ENCODE measurements at regions not wholly inside any gene's neighbourhood (a gene's known extent, or its start where the extent isn't known, plus 50 kb on each side); places are given as distances from the start of the nearest gene placed in this dataset.
"Not testable (repeated sequence)": the region's sequence is repeated elsewhere in the genome, so short reads cannot be mapped to it uniquely, and the experiment has no call there.

- no peak overlapping the region for H3K9ac ChIP-seq (ENCODE audit: low read length)
- H3K79me2 ChIP-seq (ENCODE audit: low read length): no peaks in the 10 kb centered on the region
- H3K27me3 ChIP-seq (ENCODE audit: low read depth, low read length): peaks cover 10% of the 10 kb centered on the region; the same call in 1 of the 2 replicates
- H3K4me3 ChIP-seq (ENCODE audit: low read length): no peak overlapping the region
- no peaks in the 10 kb centered on the region for H3K36me3 ChIP-seq (replicated peaks; ENCODE audit: low read depth, low read length)
- TF ChIP-seq CTCF (IDR thresholded peaks at IDR 0.05; ENCODE audit: low read depth, low read length): no peak
- no peak for TF ChIP-seq EZH2phosphoT487 (IDR thresholded peaks at IDR 0.05; ENCODE audit: low read depth)
- H2AFZ ChIP-seq (ENCODE audit: low read depth, low read length): no peak overlapping the region
- H3K4me2 ChIP-seq (ENCODE audit: low read length): no peak overlapping the region
- H4K20me1 ChIP-seq (ENCODE audit: insufficient read depth, low read length): no peaks in the 10 kb centered on the region
- no peaks in the 10 kb centered on the region for H3K4me1 ChIP-seq (ENCODE audit: low read length)
- no peak overlapping the region for H3K27ac ChIP-seq (ENCODE audit: low read length)
- H3K9me3 ChIP-seq (ENCODE audit: insufficient read depth, low read length): no peaks in the 10 kb centered on the region
Observed at GRCh38 chr1:229171934-229172333, 99.0 kb upstream of the RAB4A start.

GRCh38 chr1:229173491-229174476 lies 97.1 kb upstream of the RAB4A start:
- not testable (repeated sequence) for H3K79me2 ChIP-seq (ENCODE audit: low read length); H3K4me2 ChIP-seq (ENCODE audit: low read length); H3K4me3 ChIP-seq (ENCODE audit: low read length); H3K36me3 ChIP-seq (replicated peaks; ENCODE audit: low read depth, low read length); H3K9ac ChIP-seq (ENCODE audit: low read length); H4K20me1 ChIP-seq (ENCODE audit: insufficient read depth, low read length); H3K4me1 ChIP-seq (ENCODE audit: low read length); H2AFZ ChIP-seq (ENCODE audit: low read depth, low read length); H3K27ac ChIP-seq (ENCODE audit: low read length); H3K9me3 ChIP-seq (ENCODE audit: insufficient read depth, low read length); H3K27me3 ChIP-seq (ENCODE audit: low read depth, low read length)

GRCh38 chr1:229175297-229175696 lies 95.6 kb upstream of the RAB4A start:
- not testable (repeated sequence) for H3K79me2 ChIP-seq (ENCODE audit: low read length); H3K9ac ChIP-seq (ENCODE audit: low read length); H3K27ac ChIP-seq (ENCODE audit: low read length); H2AFZ ChIP-seq (ENCODE audit: low read depth, low read length); H3K4me2 ChIP-seq (ENCODE audit: low read length); H3K4me3 ChIP-seq (ENCODE audit: low read length); H3K36me3 ChIP-seq (replicated peaks; ENCODE audit: low read depth, low read length); H3K4me1 ChIP-seq (ENCODE audit: low read length); H3K27me3 ChIP-seq (ENCODE audit: low read depth, low read length); H3K9me3 ChIP-seq (ENCODE audit: insufficient read depth, low read length); H4K20me1 ChIP-seq (ENCODE audit: insufficient read depth, low read length)

GRCh38 chr1:229176457-229176856 lies 94.5 kb upstream of the RAB4A start:
- H4K20me1 ChIP-seq (ENCODE audit: insufficient read depth, low read length); H3K9ac ChIP-seq (ENCODE audit: low read length); H3K27ac ChIP-seq (ENCODE audit: low read length); H3K4me1 ChIP-seq (ENCODE audit: low read length); H2AFZ ChIP-seq (ENCODE audit: low read depth, low read length); H3K27me3 ChIP-seq (ENCODE audit: low read depth, low read length); H3K4me3 ChIP-seq (ENCODE audit: low read length); H3K36me3 ChIP-seq (replicated peaks; ENCODE audit: low read depth, low read length); H3K4me2 ChIP-seq (ENCODE audit: low read length); H3K79me2 ChIP-seq (ENCODE audit: low read length); H3K9me3 ChIP-seq (ENCODE audit: insufficient read depth, low read length): not testable (repeated sequence)

GRCh38 chr1:229180161-229180560 lies 90.8 kb upstream of the RAB4A start:
- Histone ChIP-seq H4K20me1 (ENCODE audit: insufficient read depth, low read length) (no peaks in the 10 kb centered on the region), H3K9ac (ENCODE audit: low read length) (no peak overlapping the region), H3K4me3 (ENCODE audit: low read length) (no peak overlapping the region), H3K27me3 (ENCODE audit: low read depth, low read length) (no peaks in the 10 kb centered on the region), H3K9me3 (ENCODE audit: insufficient read depth, low read length) (no peaks in the 10 kb centered on the region), H3K27ac (ENCODE audit: low read length) (no peak overlapping the region), H2AFZ (ENCODE audit: low read depth, low read length) (no peak overlapping the region), H3K79me2 (ENCODE audit: low read length) (no peaks in the 10 kb centered on the region), H3K4me2 (ENCODE audit: low read length) (no peak overlapping the region), H3K4me1 (ENCODE audit: low read length) (no peaks in the 10 kb centered on the region), H3K36me3 (replicated peaks; ENCODE audit: low read depth, low read length) (no peaks in the 10 kb centered on the region)
- TF ChIP-seq EZH2phosphoT487 (IDR thresholded peaks at IDR 0.05; ENCODE audit: low read depth): no peak
- TF ChIP-seq CTCF (IDR thresholded peaks at IDR 0.05; ENCODE audit: low read depth, low read length): no peak

Measured in OCI-LY3 (cell line).